ENCODE measurements at regions not wholly inside any gene's neighbourhood (a gene's known extent, or its start where the extent isn't known, plus 50 kb on each side); places are given as distances from the start of the nearest gene placed in this dataset.
"Not testable (repeated sequence)": the region's sequence is repeated elsewhere in the genome, so short reads cannot be mapped to it uniquely, and the experiment has no call there.

GRCh38 chr21:17396948-17397347, 115.9 kb upstream of the CXADR start:
- in situ Hi-C loops (cut with MboI; ENCODE audit: low pct_unique_long_range_greater_than_20kb, low sequenced_read_pairs, unreplicated experiment), result loop anchor here (25.0 kb wide), 1 partner anchor 190 kb away; no protein-coding TSS in a partner anchor
- TF ChIP-seq CTCF (IDR thresholded peaks at IDR 0.05; ENCODE audit: extremely low read depth, insufficient read depth, missing control alignments), result no peak
- DNase-seq (ENCODE audit: low spot score), result no peak

GRCh38 chr21:17397703-17398102, 115.1 kb upstream of the CXADR start:
- no peak for TF ChIP-seq CTCF (IDR thresholded peaks at IDR 0.05; ENCODE audit: extremely low read depth, insufficient read depth, missing control alignments)
- in situ Hi-C loops (cut with MboI; ENCODE audit: low pct_unique_long_range_greater_than_20kb, low sequenced_read_pairs, unreplicated experiment), result loop anchor here (25.0 kb wide), 1 partner anchor 190 kb away; no protein-coding TSS in a partner anchor
- DNase-seq (ENCODE audit: low spot score), result no peak

GRCh38 chr21:17398954-17399353, 113.9 kb upstream of the CXADR start:
- in situ Hi-C loops (cut with MboI; ENCODE audit: low pct_unique_long_range_greater_than_20kb, low sequenced_read_pairs, unreplicated experiment), result loop anchor here (25.0 kb wide), 1 partner anchor 188 kb away; no protein-coding TSS in a partner anchor
- DNase-seq (ENCODE audit: low spot score), result not testable (repeated sequence)

GRCh38 chr21:17402937-17403336, 109.9 kb upstream of the CXADR start:
- in situ Hi-C loops (cut with MboI; ENCODE audit: low pct_unique_long_range_greater_than_20kb, low sequenced_read_pairs, unreplicated experiment), result no loop called here
- no peak for TF ChIP-seq CTCF (IDR thresholded peaks at IDR 0.05; ENCODE audit: extremely low read depth, insufficient read depth, missing control alignments)
- DNase-seq (ENCODE audit: low spot score), result no peak

- in situ Hi-C loops (cut with MboI; ENCODE audit: low pct_unique_long_range_greater_than_20kb, low sequenced_read_pairs, unreplicated experiment), result no loop called here
- DNase-seq (ENCODE audit: low spot score), result no peak
- no peak for TF ChIP-seq CTCF (IDR thresholded peaks at IDR 0.05; ENCODE audit: extremely low read depth, insufficient read depth, missing control alignments)
Measured at GRCh38 chr21:17406202-17406601, 106.6 kb upstream of the CXADR start.

- in situ Hi-C loops (cut with MboI; ENCODE audit: low pct_unique_long_range_greater_than_20kb, low sequenced_read_pairs, unreplicated experiment), result no loop called here
- TF ChIP-seq CTCF (IDR thresholded peaks at IDR 0.05; ENCODE audit: extremely low read depth, insufficient read depth, missing control alignments), result no peak
- no peak for DNase-seq (ENCODE audit: low spot score)
Measured at GRCh38 chr21:17414766-17415165, 98.1 kb upstream of the CXADR start.

- TF ChIP-seq CTCF (IDR thresholded peaks at IDR 0.05; ENCODE audit: extremely low read depth, insufficient read depth, missing control alignments), result no peak
- no peak for DNase-seq (ENCODE audit: low spot score)
- in situ Hi-C loops (cut with MboI; ENCODE audit: low pct_unique_long_range_greater_than_20kb, low sequenced_read_pairs, unreplicated experiment), result no loop called here
Measured at GRCh38 chr21:17416139-17416538, 96.7 kb upstream of the CXADR start.
